Muscle layer of colon (tissue), 2 donors: ENCODE measurements at regions not wholly inside any gene's neighbourhood (a gene's known extent, or its start where the extent isn't known, plus 50 kb on each side); places are given as distances from the start of the nearest gene placed in this dataset.

ENCODE experiments used
- H3K27ac ChIP-seq: one replicate; pipeline ENCODE4 v1.7.0; 2013; ENCODE audit warnings: low read depth, mild to moderate bottlenecking, low read length, moderate library complexity
- H3K27me3 ChIP-seq, 2 donors: one replicate each; pipeline ENCODE4 v1.7.0; 2013; ENCODE audit warnings: low read length in 2 of 2, mild to moderate bottlenecking in 2 of 2; ENCODE audit not compliant: insufficient read depth in 2 of 2, control insufficient read depth in 1 of 2
- H3K36me3 ChIP-seq: one replicate; pipeline ENCODE4 v1.7.0; 2013; ENCODE audit warnings: mild to moderate bottlenecking, low read length; ENCODE audit not compliant: insufficient read depth
- H3K4me1 ChIP-seq: one replicate; pipeline ENCODE4 v1.7.0; 2013; ENCODE audit warnings: mild to moderate bottlenecking, low read length; ENCODE audit not compliant: insufficient read depth
- H3K4me3 ChIP-seq, 2 donors: one replicate each; pipeline ENCODE4 v1.7.0; 2013; ENCODE audit warnings: low read length in 2 of 2, low read depth in 1 of 2, mild to moderate bottlenecking in 1 of 2, moderate library complexity in 1 of 2
- H3K9ac ChIP-seq: one replicate; pipeline ENCODE4 v1.7.0; 2013; ENCODE audit warnings: low read length
- H3K9me3 ChIP-seq: one replicate; pipeline ENCODE4 v1.7.0; 2013; ENCODE audit warnings: mild to moderate bottlenecking, low read length
- donor health status: abdominal sarcoma.
- donor health status: Adenocarcinoma of cecum.

DNA sequence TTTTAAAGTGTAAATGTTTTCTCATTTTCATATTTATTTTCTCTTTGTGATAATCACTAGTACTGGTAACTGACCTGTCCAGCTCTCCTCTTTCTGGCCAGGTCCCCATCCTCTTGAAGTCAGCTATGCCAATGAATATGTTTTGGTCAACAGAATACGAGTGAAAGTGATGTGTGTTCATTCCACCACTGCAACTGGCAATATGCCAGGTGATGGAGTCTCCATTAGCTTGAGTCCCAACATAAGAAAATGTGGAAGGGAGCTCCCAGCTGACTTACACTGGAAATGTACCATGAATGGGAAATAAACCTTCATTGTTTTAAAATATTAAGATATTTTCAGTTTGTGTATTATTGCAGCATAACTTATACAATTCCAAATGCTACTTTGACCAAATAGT is 75.8 kb downstream of the CCDC34 start:
- no peaks in the 10 kb centered on the region for H3K9me3 ChIP-seq
- no peaks in the 10 kb centered on the region for H3K36me3 ChIP-seq
- H3K9ac ChIP-seq, result no peak overlapping the region
- no peak overlapping the region for H3K27ac ChIP-seq
- no peaks in the 10 kb centered on the region for H3K27me3 ChIP-seq
- peaks cover 7% of the 10 kb centered on the region for H3K4me1 ChIP-seq
- H3K4me3 ChIP-seq, result no peak overlapping the region

DNA sequence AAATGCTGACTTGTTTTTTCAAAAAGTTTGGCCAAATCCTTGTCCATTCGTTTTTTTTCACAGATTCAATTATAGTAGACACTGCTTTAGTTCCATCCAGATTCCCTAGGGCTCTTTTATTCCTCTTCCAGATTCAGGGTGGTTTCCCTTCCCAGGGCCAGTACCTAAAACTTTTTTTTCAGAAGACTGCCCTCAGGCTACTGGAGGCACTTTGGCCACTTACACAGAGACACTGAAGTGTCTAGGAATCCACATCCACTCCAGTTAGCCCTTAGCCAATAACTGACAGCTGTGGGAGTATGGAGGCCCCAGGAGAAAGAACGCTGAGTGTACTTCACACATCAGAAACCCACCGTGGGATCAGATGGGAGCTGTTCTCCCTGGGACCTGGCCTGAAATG is 77.3 kb downstream of the CCDC34 start:
- H3K9me3 ChIP-seq, result no peaks in the 10 kb centered on the region
- H3K27ac ChIP-seq, result no peak overlapping the region
- no peaks in the 10 kb centered on the region for H3K36me3 ChIP-seq
- H3K9ac ChIP-seq, result no peak overlapping the region
- peaks cover 11% of the 10 kb centered on the region for H3K4me1 ChIP-seq
- no peaks in the 10 kb centered on the region for H3K27me3 ChIP-seq
- H3K4me3 ChIP-seq, result no peak overlapping the region

DNA sequence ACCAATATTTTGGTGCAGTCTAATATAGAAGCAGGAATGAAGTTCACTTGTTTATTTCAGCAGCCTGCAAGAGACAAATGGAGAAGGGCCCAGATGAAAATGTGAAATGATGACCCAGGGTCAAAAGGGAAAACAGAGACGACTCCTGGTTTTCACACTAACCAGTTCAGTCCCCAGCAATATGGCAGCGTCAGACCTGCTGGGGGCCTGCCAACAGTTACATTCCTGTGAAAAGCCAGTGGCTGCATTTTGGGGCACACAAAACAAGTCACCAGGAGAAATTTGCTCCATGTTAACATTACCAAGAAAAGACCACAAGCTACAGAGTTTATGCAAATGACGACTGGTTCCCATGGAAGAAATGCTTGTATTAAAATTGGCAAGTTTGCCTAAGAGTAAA is 80.2 kb downstream of the CCDC34 start:
- H3K36me3 ChIP-seq, result no peaks in the 10 kb centered on the region
- H3K4me1 ChIP-seq, result peaks cover 11% of the 10 kb centered on the region
- no peak overlapping the region for H3K4me3 ChIP-seq
- H3K27me3 ChIP-seq, result no peaks in the 10 kb centered on the region
- no peak overlapping the region for H3K9ac ChIP-seq
- H3K9me3 ChIP-seq, result no peaks in the 10 kb centered on the region
- no peak overlapping the region for H3K27ac ChIP-seq

DNA sequence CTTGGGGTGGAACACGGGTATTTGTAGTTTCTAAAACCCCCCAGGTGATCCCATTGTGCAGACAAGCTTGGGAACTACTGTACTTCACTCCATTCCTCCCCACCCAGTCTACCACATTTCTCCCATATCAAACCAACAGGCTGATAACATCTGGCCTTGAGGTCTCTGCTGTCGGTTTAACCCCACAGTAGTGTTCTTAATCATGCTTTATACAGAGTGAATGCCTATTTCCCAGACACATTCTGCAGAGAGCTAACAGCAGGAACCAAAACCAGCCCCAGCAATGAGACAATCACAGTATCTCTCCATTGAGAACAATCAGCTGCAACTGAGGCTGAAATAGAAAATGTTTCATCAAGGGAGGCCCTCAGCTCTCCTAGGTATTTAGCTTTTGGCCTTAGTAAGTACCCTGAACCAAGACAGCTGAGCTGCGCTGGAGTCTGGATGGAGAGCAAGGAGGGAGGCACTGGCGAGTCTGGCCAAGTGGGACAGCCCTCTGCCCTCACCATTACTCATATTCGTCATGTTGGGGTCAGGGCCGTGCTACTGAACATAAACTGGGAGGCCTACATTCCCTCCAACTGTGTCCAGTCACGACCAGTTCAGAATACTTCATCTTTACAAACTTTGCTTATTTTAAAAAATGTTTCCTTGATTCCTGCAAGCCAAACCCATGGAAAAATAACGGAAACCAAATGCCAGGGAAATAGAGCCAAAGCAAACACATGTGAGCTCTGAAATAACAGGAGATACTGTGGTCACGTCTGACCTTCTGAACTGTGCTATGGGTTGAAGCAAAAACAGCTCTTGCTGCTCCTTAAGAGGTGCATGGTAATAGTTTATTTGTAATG is 81.0 kb downstream of the CCDC34 start:
- no peak overlapping the region for H3K9ac ChIP-seq
- H3K4me3 ChIP-seq, result no peak overlapping the region
- H3K27ac ChIP-seq, result no peak overlapping the region
- H3K36me3 ChIP-seq, result no peaks in the 10 kb centered on the region
- H3K9me3 ChIP-seq, result no peaks in the 10 kb centered on the region
- peaks cover 11% of the 10 kb centered on the region for H3K4me1 ChIP-seq
- no peaks in the 10 kb centered on the region for H3K27me3 ChIP-seq

DNA sequence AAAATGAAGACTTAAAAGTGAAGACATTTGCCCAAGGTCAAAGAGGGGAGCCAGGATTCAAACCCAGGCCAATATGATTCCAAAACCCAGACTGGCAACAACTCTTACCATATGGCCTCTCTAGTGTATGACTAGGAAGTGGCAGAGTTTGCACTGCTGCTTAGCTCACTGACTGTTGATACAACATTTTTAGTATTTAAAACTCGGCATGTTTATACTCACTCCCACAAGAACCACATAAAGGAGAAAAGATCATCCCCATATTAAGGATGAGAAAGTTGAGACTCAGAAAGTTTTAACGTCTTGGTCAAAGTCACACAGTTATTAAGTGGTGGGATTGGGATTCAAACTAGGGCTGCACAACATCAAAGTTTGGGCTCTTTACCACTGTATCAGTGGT is 81.7 kb downstream of the CCDC34 start:
- H3K4me3 ChIP-seq, result no peak overlapping the region
- H3K9ac ChIP-seq, result no peak overlapping the region
- no peaks in the 10 kb centered on the region for H3K27me3 ChIP-seq
- H3K4me1 ChIP-seq, result peaks cover 11% of the 10 kb centered on the region
- no peaks in the 10 kb centered on the region for H3K9me3 ChIP-seq
- no peaks in the 10 kb centered on the region for H3K36me3 ChIP-seq
- H3K27ac ChIP-seq, result no peak overlapping the region

DNA sequence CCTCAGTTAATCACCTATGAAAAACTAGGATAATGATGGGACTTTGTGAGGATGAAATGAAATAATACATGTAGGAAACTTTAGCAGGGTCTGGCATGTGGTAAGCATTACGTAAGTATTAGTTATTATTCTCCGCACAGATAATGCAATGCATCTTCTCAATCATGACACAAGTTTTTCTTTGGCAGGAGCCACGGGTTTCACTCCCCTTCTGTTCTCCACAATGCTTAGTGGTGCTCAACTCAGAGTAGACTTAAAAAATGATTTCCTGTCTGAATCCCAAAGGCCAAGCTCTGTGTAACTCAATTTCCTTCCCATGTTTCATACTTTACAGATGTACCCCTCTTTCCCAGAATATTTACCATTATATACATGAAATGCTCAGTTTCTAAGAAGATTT is 82.9 kb downstream of the CCDC34 start:
- Histone ChIP-seq H3K4me1 (peaks cover 11% of the 10 kb centered on the region), H3K27ac (no peak overlapping the region), H3K9me3 (no peaks in the 10 kb centered on the region), H3K36me3 (no peaks in the 10 kb centered on the region), H3K27me3 (no peaks in the 10 kb centered on the region), H3K4me3 (no peak overlapping the region), H3K9ac (no peak overlapping the region)

DNA sequence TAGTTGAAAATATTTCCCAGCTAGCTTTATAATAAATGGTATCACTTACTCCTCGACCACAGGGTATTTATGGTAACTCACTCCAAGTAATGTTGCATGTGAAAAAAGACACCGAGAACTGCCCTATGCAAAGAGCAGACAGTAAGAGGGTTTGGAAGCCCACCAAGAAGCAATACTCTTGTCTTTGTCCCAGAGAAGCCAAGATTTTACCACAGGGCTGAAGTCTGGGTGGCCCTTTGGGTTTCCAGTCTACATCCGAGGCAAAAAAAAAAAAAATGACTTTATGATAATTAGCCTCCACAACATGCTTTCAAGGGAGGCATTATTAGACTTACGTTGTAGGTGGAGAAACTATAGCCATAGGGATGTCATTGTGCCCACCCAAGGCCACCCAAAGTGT is 83.6 kb downstream of the CCDC34 start:
- Histone ChIP-seq H3K27me3 (no peaks in the 10 kb centered on the region), H3K9ac (no peak overlapping the region), H3K36me3 (no peaks in the 10 kb centered on the region), H3K9me3 (no peaks in the 10 kb centered on the region), H3K4me3 (no peak overlapping the region), H3K27ac (no peak overlapping the region), H3K4me1 (peaks cover 11% of the 10 kb centered on the region)

DNA sequence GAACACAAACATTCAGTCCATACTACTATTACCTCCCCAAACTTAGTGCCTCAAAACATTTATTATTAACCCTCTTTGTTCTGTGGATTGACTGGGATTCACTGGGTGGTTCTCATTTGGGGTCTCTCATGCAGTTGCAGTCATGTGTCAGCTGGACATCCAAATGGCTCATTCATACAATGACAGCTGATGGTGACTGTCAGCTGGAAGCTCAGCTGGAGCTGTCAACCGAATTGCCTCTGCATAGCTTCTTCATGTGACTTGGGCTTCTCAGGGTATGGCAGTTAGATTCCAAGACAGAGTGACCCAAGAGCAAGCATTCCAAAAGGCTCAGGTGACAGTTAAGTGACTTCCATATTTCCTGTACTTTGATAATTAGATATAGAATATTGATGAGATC is 85.2 kb downstream of the CCDC34 start:
- Histone ChIP-seq H3K27ac (no peak overlapping the region), H3K9me3 (no peaks in the 10 kb centered on the region), H3K36me3 (no peaks in the 10 kb centered on the region), H3K9ac (no peak overlapping the region), H3K4me3 (no peak overlapping the region), H3K4me1 (peaks cover 8% of the 10 kb centered on the region), H3K27me3 (no peaks in the 10 kb centered on the region)

DNA sequence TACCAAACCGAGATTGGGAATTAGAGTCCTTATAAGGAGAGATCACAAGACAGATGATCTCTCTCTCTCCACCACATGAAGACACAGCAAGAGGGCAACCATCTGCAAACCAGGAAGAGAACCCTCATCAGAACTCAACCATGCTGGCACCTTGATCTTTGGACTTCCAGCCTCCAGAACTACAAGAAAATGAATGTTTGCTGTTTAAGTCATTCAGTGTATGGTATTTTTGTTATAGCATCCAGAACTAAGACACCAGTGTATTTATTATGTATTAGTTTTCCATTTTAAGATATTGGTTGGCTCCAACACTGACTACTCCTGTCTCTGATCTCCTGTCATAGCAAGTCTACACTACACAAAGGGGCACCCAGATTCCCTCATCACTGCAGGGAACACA is 86.9 kb downstream of the CCDC34 start:
- H3K4me1 ChIP-seq, result no peaks in the 10 kb centered on the region
- H3K27me3 ChIP-seq, result no peaks in the 10 kb centered on the region
- no peak overlapping the region for H3K4me3 ChIP-seq
- H3K27ac ChIP-seq, result no peak overlapping the region
- H3K36me3 ChIP-seq, result no peaks in the 10 kb centered on the region
- H3K9me3 ChIP-seq, result no peaks in the 10 kb centered on the region
- no peak overlapping the region for H3K9ac ChIP-seq

DNA sequence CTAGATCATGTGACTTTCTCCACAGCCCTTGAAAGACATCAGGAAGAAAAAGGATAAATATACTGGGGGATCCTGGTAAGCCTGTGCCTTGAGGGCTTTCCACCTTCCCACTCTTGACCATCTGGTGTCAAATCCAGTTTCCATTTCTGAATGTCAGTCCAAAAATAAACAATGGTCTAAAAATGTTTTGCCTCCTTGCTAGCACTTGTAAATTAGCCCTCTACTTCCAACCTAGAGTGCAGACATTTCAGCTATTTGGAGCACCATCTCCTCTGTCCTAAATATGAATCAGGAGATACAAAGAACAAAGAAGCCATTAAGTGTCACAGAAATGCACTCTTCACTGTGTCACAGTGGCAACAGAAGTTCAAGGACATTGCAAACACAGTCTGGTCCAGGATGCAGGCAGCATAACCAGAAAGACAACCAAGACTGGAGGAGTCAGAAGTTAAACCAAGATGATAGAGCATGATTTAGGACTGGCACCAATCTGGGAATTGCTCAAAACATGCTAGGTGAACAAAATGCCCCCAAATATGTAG is 88.1 kb downstream of the CCDC34 start:
- no peaks in the 10 kb centered on the region for H3K36me3 ChIP-seq
- H3K4me3 ChIP-seq, result no peak overlapping the region
- H3K9me3 ChIP-seq, result no peaks in the 10 kb centered on the region
- H3K9ac ChIP-seq, result no peak overlapping the region
- H3K27ac ChIP-seq, result no peak overlapping the region
- H3K27me3 ChIP-seq, result no peaks in the 10 kb centered on the region
- H3K4me1 ChIP-seq, result no peaks in the 10 kb centered on the region

DNA sequence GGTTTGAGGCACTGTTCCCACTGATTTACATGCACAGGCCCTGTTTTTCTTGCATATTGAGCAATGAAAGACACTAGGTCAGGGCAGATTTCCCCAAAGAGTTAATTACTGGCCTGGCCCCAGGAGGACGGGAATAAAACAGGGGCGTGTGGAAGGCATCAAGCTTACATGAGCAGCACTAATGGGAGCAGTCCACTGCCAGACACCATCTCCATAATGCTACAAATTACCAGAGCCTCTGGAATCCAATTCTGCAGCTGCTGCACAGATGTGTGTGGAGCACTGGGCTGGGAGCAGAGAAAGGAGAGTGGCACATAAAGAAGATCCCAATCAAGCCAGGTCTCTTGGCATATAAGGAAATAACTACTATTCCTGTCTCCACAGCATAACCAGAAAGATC is 96.9 kb downstream of the CCDC34 start:
- no peak overlapping the region for H3K9ac ChIP-seq
- no peaks in the 10 kb centered on the region for H3K27me3 ChIP-seq
- no peak overlapping the region for H3K4me3 ChIP-seq
- no peak overlapping the region for H3K27ac ChIP-seq
- no peaks in the 10 kb centered on the region for H3K36me3 ChIP-seq
- H3K4me1 ChIP-seq, result no peaks in the 10 kb centered on the region
- no peaks in the 10 kb centered on the region for H3K9me3 ChIP-seq

DNA sequence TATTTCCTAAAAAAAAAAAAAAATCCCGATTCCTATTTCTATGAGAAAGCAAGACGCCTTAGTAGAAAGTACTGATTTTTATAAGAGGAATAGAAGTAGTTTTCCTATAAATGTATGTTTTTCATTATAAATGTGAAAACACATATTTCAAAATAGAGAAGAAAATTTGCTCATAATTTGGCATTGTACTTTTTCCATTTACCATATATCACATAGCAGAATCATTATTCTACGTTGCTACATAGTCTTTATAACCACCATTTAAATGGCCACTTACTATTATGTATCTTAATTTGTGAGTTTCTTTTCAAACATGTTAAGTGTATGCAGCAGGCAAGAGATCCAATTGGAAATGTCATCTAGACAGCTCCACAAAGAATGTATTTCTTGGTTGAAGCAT is 99.0 kb downstream of the CCDC34 start:
- H3K9ac ChIP-seq, result no peak overlapping the region
- no peaks in the 10 kb centered on the region for H3K4me1 ChIP-seq
- H3K27me3 ChIP-seq, result no peaks in the 10 kb centered on the region
- H3K27ac ChIP-seq, result no peak overlapping the region
- no peaks in the 10 kb centered on the region for H3K9me3 ChIP-seq
- H3K36me3 ChIP-seq, result no peaks in the 10 kb centered on the region
- no peak overlapping the region for H3K4me3 ChIP-seq
